H1 (cell line): ENCODE measurements at regions not wholly inside any gene's neighbourhood (a gene's known extent, or its start where the extent isn't known, plus 50 kb on each side); places are given as distances from the start of the nearest gene placed in this dataset.
A peak's percentile ranks its signal among the peaks of the same experiment; 100 is the strongest.
"Not testable (repeated sequence)": the region's sequence is repeated elsewhere in the genome, so short reads cannot be mapped to it uniquely, and the experiment has no call there.

Source experiments
- CTCF ChIA-PET: fragments of 300-600 bp; sonication (Branson Sonifier 250); formaldehyde crosslinking; loops from one replicate; lab custom pipeline; 2021; ENCODE audit not compliant: partially characterized antibody; lab: Charles Lee
- POLR2A ChIA-PET: fragments of 300-600 bp; sonication (Branson Sonifier 250); formaldehyde crosslinking; loops from one replicate; lab custom pipeline; 2021; ENCODE audit warnings: inconsistent platforms; ENCODE audit not compliant: partially characterized antibody; lab: Charles Lee
- DNase-seq, 2 experiments: peaks; one replicate each; pipeline versions ENCODE4 v3.0.0 to v3.0.0-alpha.2; 2010 to 2022; ENCODE audit warnings: low spot score in 2 of 2, low read depth in 1 of 2, mixed read lengths in 1 of 2
- FAIRE-seq: peaks from 2 replicates; lab custom pipeline; 2011; peaks lifted over from hg19 to GRCh38; lab: Jason Lieb, UNC
- H2AFZ ChIP-seq: 2 replicates; pipeline ENCODE4 v1.8.1; 2012; ENCODE audit warnings: low read length, inconsistent platforms
- H2AK5ac ChIP-seq: 2 replicates; pipeline ENCODE4 v1.6.1; 2013; ENCODE audit warnings: low read depth, low read length
- H2BK120ac ChIP-seq: replicated peaks from 2 replicates; pipeline ENCODE3; 2013; ENCODE audit warnings: low read depth, low read length, inconsistent platforms
- H2BK12ac ChIP-seq: 2 replicates; pipeline ENCODE4 v1.6.1; 2013; ENCODE audit warnings: low read depth, low read length
- H2BK15ac ChIP-seq: 2 replicates; pipeline ENCODE4 v1.6.1; 2013; ENCODE audit warnings: low read length
- H2BK20ac ChIP-seq: 2 replicates; pipeline ENCODE4 v1.6.1; 2013; ENCODE audit warnings: low read length
- H2BK5ac ChIP-seq: 2 replicates; pipeline ENCODE4 v1.6.1; 2013; ENCODE audit warnings: low read depth, low read length
- H3K14ac ChIP-seq: 2 replicates; pipeline ENCODE4 v1.6.1; 2013; ENCODE audit warnings: inconsistent platforms; ENCODE audit not compliant: insufficient read length
- H3K18ac ChIP-seq: 2 replicates; pipeline ENCODE4 v1.6.1; 2013; ENCODE audit warnings: low read length; ENCODE audit errors: extremely low read depth
- H3K23ac ChIP-seq: 2 replicates; pipeline ENCODE4 v1.6.1; 2013; ENCODE audit warnings: inconsistent platforms; ENCODE audit not compliant: insufficient read length
- H3K23me2 ChIP-seq: 2 replicates; pipeline ENCODE4 v1.6.1; 2013; ENCODE audit warnings: low read depth, low read length
- H3K27ac ChIP-seq: 2 replicates; pipeline ENCODE4 v1.6.1; 2011; ENCODE audit warnings: low read depth, low read length, inconsistent platforms
- H3K27me3 ChIP-seq, 4 experiments: replicated peaks in 1 of 4; 1 replicate in 1 of 4; 2 replicates in 3 of 4; pipeline versions ENCODE4 v1.6.1 to v1.8.1; 2011 to 2013; ENCODE audit warnings: low read length in 3 of 4, mild to moderate bottlenecking in 3 of 4, inconsistent platforms in 2 of 4, mixed read lengths in 2 of 4, moderate library complexity in 1 of 4; ENCODE audit not compliant: control insufficient read depth in 3 of 4, insufficient read depth in 3 of 4; ENCODE audit errors: extremely low read depth in 1 of 4
- H3K36me3 ChIP-seq, 4 experiments: 2 replicates each; pipeline versions ENCODE4 v1.6.1 to v1.8.1; 2011 to 2013; ENCODE audit warnings: mild to moderate bottlenecking in 4 of 4, low read length in 3 of 4, moderate library complexity in 2 of 4, control low read depth in 1 of 4, inconsistent platforms in 1 of 4; ENCODE audit not compliant: insufficient read depth in 4 of 4, control insufficient read depth in 2 of 4
- H3K4ac ChIP-seq: replicated peaks from 2 replicates; pipeline ENCODE3; 2013; ENCODE audit warnings: low read length, low read depth, mixed read lengths, inconsistent platforms; ENCODE audit not compliant: insufficient read length
- H3K4me1 ChIP-seq, 4 experiments: replicated peaks in 1 of 4; 1 replicate in 1 of 4; 2 replicates in 3 of 4; pipeline versions ENCODE4 v1.6.1 to v1.8.1; 2011 to 2013; ENCODE audit warnings: low read length in 3 of 4, inconsistent platforms in 2 of 4, mixed read lengths in 1 of 4; ENCODE audit not compliant: insufficient read depth in 4 of 4, control insufficient read depth in 3 of 4
- H3K4me2 ChIP-seq, 2 experiments: 2 replicates each; pipeline versions ENCODE4 v1.6.1 to v1.8.1; 2011 to 2013; ENCODE audit warnings: low read depth in 2 of 2, low read length in 2 of 2, control low read depth in 1 of 2, inconsistent platforms in 1 of 2, mild to moderate bottlenecking in 1 of 2; ENCODE audit not compliant: insufficient read depth in 1 of 2
- H3K4me3 ChIP-seq, 4 experiments: fragments of 200-600, 300-600 bp in 1 of 4; sonication (generic), shearing (Covaris generic), sonication (Bioruptor Twin) in 1 of 4; 2 replicates each; pipeline versions ENCODE4 v1.5.1 to v1.8.1; 2011 to 2016; ENCODE audit warnings: low read length in 4 of 4, low read depth in 3 of 4, control low read depth in 2 of 4, inconsistent platforms in 2 of 4, mild to moderate bottlenecking in 2 of 4, mixed read lengths in 1 of 4, moderate library complexity in 1 of 4; ENCODE audit not compliant: insufficient read depth in 2 of 4; ENCODE audit errors: extremely low read depth in 1 of 4
- H3K56ac ChIP-seq: replicated peaks from 2 replicates; pipeline ENCODE3; 2013; ENCODE audit warnings: low read depth, mild to moderate bottlenecking, mixed read lengths, low read length, inconsistent platforms; ENCODE audit not compliant: insufficient read length
- H3K79me1 ChIP-seq: 2 replicates; pipeline ENCODE4 v1.6.1; 2013; ENCODE audit warnings: low read depth, low read length, control low read depth
- H3K79me2 ChIP-seq, 2 experiments: 2 replicates each; pipeline versions ENCODE4 v1.6.1 to v1.8.1; 2012 to 2013; ENCODE audit warnings: low read length in 2 of 2, mild to moderate bottlenecking in 2 of 2, inconsistent platforms in 1 of 2; ENCODE audit not compliant: insufficient read depth in 2 of 2, control insufficient read depth in 1 of 2
- H3K9ac ChIP-seq, 4 experiments: replicated peaks in 1 of 4; 1 replicate in 1 of 4; 2 replicates in 3 of 4; pipeline versions ENCODE4 v1.6.1 to v1.8.1; 2011 to 2013; ENCODE audit warnings: low read depth in 3 of 4, low read length in 3 of 4, control low read depth in 2 of 4, mild to moderate bottlenecking in 2 of 4, moderate library complexity in 2 of 4, inconsistent platforms in 1 of 4; ENCODE audit errors: extremely low read depth in 1 of 4
- H3K9me3 ChIP-seq, 2 experiments: 2 replicates each; pipeline versions ENCODE4 v1.6.1 to v1.8.1; 2012 to 2013; ENCODE audit warnings: mild to moderate bottlenecking in 2 of 2, moderate library complexity in 2 of 2, control low read depth in 1 of 2, inconsistent platforms in 1 of 2, low read depth in 1 of 2, low read length in 1 of 2, mixed read lengths in 1 of 2; ENCODE audit not compliant: insufficient read depth in 2 of 2
- H4K20me1 ChIP-seq, 2 experiments: replicated peaks in 1 of 2; 2 replicates each; pipeline versions ENCODE3 to v1.8.1; 2011 to 2013; ENCODE audit warnings: inconsistent platforms in 2 of 2, low read length in 2 of 2, mild to moderate bottlenecking in 1 of 2; ENCODE audit not compliant: insufficient read depth in 2 of 2, control insufficient read depth in 1 of 2
- H4K5ac ChIP-seq: 2 replicates; pipeline ENCODE4 v1.6.1; 2013; ENCODE audit warnings: low read length, low read depth, mixed read lengths, inconsistent platforms; ENCODE audit not compliant: insufficient read length
- H4K8ac ChIP-seq: 2 replicates; pipeline ENCODE4 v1.8.0; 2013; ENCODE audit warnings: mild to moderate bottlenecking, moderate library complexity, low read length, inconsistent platforms; ENCODE audit not compliant: insufficient read depth; ENCODE audit errors: extremely low read depth
- H4K91ac ChIP-seq: replicated peaks from 2 replicates; pipeline ENCODE3; 2013; ENCODE audit warnings: low read length, mixed read lengths, inconsistent platforms; ENCODE audit not compliant: insufficient read length
- WGBS, 2 experiments: shearing (Covaris generic) in 1 of 2; methylation state at CpG; one replicate each; pipeline versions ENCODE4 v1.1.6 to v1.1.7; 2013 to 2015; ENCODE audit warnings: low lambda C conversion rate in 2 of 2, mixed read lengths in 2 of 2, inconsistent platforms in 1 of 2, low coverage in 1 of 2, missing lambda C conversion rate in 1 of 2; ENCODE audit not compliant: insufficient replicate concordance in 2 of 2, insufficient coverage in 1 of 2, insufficient read length in 1 of 2; ENCODE audit errors: extremely low coverage in 1 of 2, missing lambda C conversion rate in 1 of 2; 5-methylcytosine and 5-hydroxymethylcytosine counted together

DNA sequence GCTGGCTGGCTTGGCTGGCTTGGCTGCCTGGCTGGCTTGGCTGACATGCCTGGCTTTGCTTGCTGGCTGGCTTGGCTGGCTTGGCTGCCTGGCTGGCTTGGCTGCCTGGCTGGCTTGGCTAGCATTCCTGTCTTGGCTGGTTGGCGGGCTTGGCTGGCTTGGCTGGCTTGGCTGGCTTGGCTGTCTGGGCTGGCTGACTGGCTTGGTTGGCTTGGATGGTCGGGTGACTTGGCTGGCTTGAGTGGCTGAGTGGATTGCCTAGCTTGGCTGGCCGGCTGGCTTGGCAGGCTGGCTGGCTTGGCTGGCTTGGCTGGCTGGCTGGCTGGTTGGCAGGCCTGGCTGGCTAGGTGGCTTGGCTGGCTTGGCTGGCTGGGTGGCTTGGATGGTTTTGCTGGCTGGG is 2832.3 kb downstream of the RPIA start:
- H3K4me2 ChIP-seq, H4K91ac ChIP-seq, H3K23ac ChIP-seq, H3K36me3 ChIP-seq, H3K27me3 ChIP-seq, H3K23me2 ChIP-seq, H3K9ac ChIP-seq, H3K14ac ChIP-seq, H2BK20ac ChIP-seq, H3K18ac ChIP-seq, H3K79me1 ChIP-seq, H3K27ac ChIP-seq, H4K5ac ChIP-seq, FAIRE-seq, H2BK12ac ChIP-seq, H3K4ac ChIP-seq, H2BK5ac ChIP-seq, H2AFZ ChIP-seq, H2BK120ac ChIP-seq, H3K56ac ChIP-seq, H3K79me2 ChIP-seq, POLR2A ChIA-PET, H4K8ac ChIP-seq, H3K4me1 ChIP-seq, H2AK5ac ChIP-seq, H3K4me3 ChIP-seq, H4K20me1 ChIP-seq, H2BK15ac ChIP-seq, CTCF ChIA-PET: not testable (repeated sequence)
- DNase-seq, result peak in 1 of 2 experiments; percentile 14
- WGBS, 2 experiments, result no CpG with 5 or more reads among the region's 3 CpGs
- H3K9me3 ChIP-seq, result peaks cover 0 to 14% of the 10 kb centered on the region in 2 experiments; a peak in 1 of 4 replicates

DNA sequence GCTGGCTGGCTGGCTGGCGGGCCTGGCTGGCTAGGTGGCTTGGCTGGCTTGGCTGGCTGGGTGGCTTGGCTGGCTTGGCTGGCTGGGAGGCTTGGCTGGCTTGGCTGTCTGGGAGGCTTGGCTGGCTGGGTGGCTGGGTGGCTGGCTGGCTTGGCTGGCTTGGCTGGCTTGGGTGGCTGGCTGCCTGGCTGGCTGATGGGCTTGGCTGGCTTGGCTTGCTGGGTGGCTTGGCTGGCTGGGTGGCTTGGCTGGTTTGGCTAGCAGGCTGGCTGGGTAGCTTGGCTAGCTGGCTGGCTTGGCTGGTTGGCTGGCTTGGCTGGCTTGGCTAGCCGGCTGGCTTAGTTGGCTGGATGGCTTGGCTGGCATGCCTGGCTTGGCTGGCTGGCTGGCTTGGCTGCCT is 2834.1 kb downstream of the RPIA start:
- H4K91ac ChIP-seq, H4K5ac ChIP-seq, H2AK5ac ChIP-seq, H2BK20ac ChIP-seq, H3K79me1 ChIP-seq, H3K79me2 ChIP-seq, POLR2A ChIA-PET, H2BK120ac ChIP-seq, H3K4me3 ChIP-seq, H3K4ac ChIP-seq, H2BK15ac ChIP-seq, FAIRE-seq, H3K23me2 ChIP-seq, H4K20me1 ChIP-seq, H3K56ac ChIP-seq, H2BK12ac ChIP-seq, H3K9ac ChIP-seq, H3K4me2 ChIP-seq, H2BK5ac ChIP-seq, H2AFZ ChIP-seq, H3K4me1 ChIP-seq, H3K27ac ChIP-seq, H3K36me3 ChIP-seq, H3K23ac ChIP-seq, H3K18ac ChIP-seq, H3K14ac ChIP-seq, H3K27me3 ChIP-seq, H4K8ac ChIP-seq, CTCF ChIA-PET: not testable (repeated sequence)
- H3K9me3 ChIP-seq, result peaks cover 0 to 14% of the 10 kb centered on the region in 2 experiments; a peak in 1 of 4 replicates
- peak in 1 of 2 experiments; percentile 34 for DNase-seq
- no CpG with 5 or more reads among the region's 2 CpGs for WGBS, 2 experiments
